SU-DHL-6 (cell line): ENCODE measurements at regions not wholly inside any gene's neighbourhood (a gene's known extent, or its start where the extent isn't known, plus 50 kb on each side); places are given as distances from the start of the nearest gene placed in this dataset.

Source experiments
- H2AFZ ChIP-seq: fragments of 200-600 bp; sonication (generic); 2 replicates; pipeline ENCODE4 v1.6.1; 2014; ENCODE audit warnings: low read depth, mild to moderate bottlenecking, moderate library complexity, mixed read lengths, antibody characterized with exemption, low read length; ENCODE audit not compliant: severe bottlenecking
- H3F3A ChIP-seq: fragments of 200-600 bp; shearing (Covaris generic); 2 replicates; pipeline ENCODE4 v1.6.0; 2016; ENCODE audit warnings: antibody characterized with exemption, mild to moderate bottlenecking; ENCODE audit not compliant: insufficient read depth
- H3K27ac ChIP-seq: fragments of 200-600 bp; sonication (generic); 2 replicates; pipeline ENCODE4 v1.5.1; 2016; ENCODE audit warnings: low read depth, mild to moderate bottlenecking, low read length, moderate library complexity, mixed read lengths
- H3K27me3 ChIP-seq: fragments of 200-600 bp; sonication (generic), shearing (Covaris generic); 2 replicates; pipeline ENCODE4 v1.6.0; 2014; ENCODE audit warnings: mild to moderate bottlenecking, low read length
- H3K36me3 ChIP-seq: fragments of 200-600 bp; sonication (generic); 2 replicates; pipeline ENCODE4 v1.6.1; 2014; ENCODE audit warnings: mild to moderate bottlenecking, low read length, mixed read lengths
- H3K4me2 ChIP-seq: fragments of 300-600, 200-600 bp; shearing (Covaris generic), sonication (generic); 2 replicates; pipeline ENCODE4 v1.6.0; 2014; ENCODE audit warnings: low read length, low read depth, mild to moderate bottlenecking; ENCODE audit not compliant: poor library complexity, severe bottlenecking
- H3K4me3 ChIP-seq: fragments of 200-600 bp; sonication (generic); 2 replicates; pipeline ENCODE4 v1.5.1; 2014; ENCODE audit warnings: antibody characterized with exemption, low read length, mild to moderate bottlenecking, mixed read lengths; ENCODE audit not compliant: insufficient read depth, poor library complexity, severe bottlenecking
- H3K79me2 ChIP-seq: fragments of 200-600 bp; sonication (generic); 2 replicates; pipeline ENCODE4 v1.6.1; 2014; ENCODE audit warnings: mild to moderate bottlenecking, low read length, moderate library complexity; ENCODE audit not compliant: insufficient read depth
- H3K9ac ChIP-seq: fragments of 200-600 bp; sonication (generic); 2 replicates; pipeline ENCODE4 v1.7.0; 2014; ENCODE audit warnings: mild to moderate bottlenecking, low read length
- H3K9me2 ChIP-seq: fragments of 200-600 bp; sonication (generic); replicated peaks from 2 replicates; pipeline ENCODE4 v1.6.1; 2014; ENCODE audit warnings: low read length; ENCODE audit not compliant: insufficient read depth
- H3K9me3 ChIP-seq: fragments of 200-600 bp; sonication (generic); 2 replicates; pipeline ENCODE4 v1.6.1; 2014; ENCODE audit warnings: low read length, mixed read lengths; ENCODE audit not compliant: insufficient read depth
- H4K20me1 ChIP-seq: fragments of 200-600 bp; sonication (generic); 2 replicates; pipeline ENCODE4 v1.6.1; 2014; ENCODE audit warnings: low read depth, mild to moderate bottlenecking, antibody characterized with exemption, low read length, moderate library complexity, mixed read lengths
- EZH2phosphoT487 ChIP-seq: fragments of 200-600 bp; sonication (generic), shearing (Covaris generic); conservative IDR thresholded peaks from 2 replicates; pipeline ENCODE4 v1.6.1; 2018; ENCODE audit warnings: mild to moderate bottlenecking, antibody characterized with exemption, low read length, moderate library complexity, mixed read lengths
- TF ChIP-seq, protein P1 (sequence below): fragments of 200-600 bp; sonication (generic); IDR thresholded peaks from one replicate; pipeline ENCODE4 v1.5.1; 2017; ENCODE audit warnings: antibody characterized with exemption, mild to moderate bottlenecking, low read length, moderate library complexity; ENCODE audit not compliant: insufficient read depth, poor library complexity, severe bottlenecking

DNA sequence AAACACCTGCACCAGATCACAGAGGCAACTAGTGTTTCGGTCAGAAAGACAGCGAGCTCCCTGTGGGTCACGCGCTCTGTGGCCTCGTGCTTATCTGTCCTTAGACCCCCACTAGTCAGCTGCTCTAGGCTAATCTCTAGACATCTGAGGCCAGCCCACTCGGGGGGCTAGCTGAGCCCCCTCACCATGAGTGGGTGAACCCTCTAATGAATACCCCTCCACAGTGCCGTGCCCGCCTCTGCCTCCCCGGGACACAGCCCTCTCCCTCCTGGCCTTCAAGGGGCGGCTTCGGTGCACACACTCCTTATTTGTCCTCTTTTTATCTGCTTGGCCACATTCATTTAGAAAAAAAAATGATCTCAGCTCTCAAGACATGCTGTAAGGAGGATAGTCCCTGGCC lies 320.1 kb downstream of the C16orf95 start:
- Histone ChIP-seq H3K9ac (no peak overlapping the region), H3K27ac (no peak overlapping the region), H3K4me2 (no peak overlapping the region), H4K20me1 (no peaks in the 10 kb centered on the region), H2AFZ (no peak overlapping the region), H3K27me3 (no peaks in the 10 kb centered on the region), H3K36me3 (no peaks in the 10 kb centered on the region), H3K9me3 (no peaks in the 10 kb centered on the region), H3F3A (no peaks in the 10 kb centered on the region), H3K79me2 (no peaks in the 10 kb centered on the region), H3K4me3 (no peak overlapping the region), H3K9me2 (no peaks in the 10 kb centered on the region)
- TF ChIP-seq, protein P1, sequence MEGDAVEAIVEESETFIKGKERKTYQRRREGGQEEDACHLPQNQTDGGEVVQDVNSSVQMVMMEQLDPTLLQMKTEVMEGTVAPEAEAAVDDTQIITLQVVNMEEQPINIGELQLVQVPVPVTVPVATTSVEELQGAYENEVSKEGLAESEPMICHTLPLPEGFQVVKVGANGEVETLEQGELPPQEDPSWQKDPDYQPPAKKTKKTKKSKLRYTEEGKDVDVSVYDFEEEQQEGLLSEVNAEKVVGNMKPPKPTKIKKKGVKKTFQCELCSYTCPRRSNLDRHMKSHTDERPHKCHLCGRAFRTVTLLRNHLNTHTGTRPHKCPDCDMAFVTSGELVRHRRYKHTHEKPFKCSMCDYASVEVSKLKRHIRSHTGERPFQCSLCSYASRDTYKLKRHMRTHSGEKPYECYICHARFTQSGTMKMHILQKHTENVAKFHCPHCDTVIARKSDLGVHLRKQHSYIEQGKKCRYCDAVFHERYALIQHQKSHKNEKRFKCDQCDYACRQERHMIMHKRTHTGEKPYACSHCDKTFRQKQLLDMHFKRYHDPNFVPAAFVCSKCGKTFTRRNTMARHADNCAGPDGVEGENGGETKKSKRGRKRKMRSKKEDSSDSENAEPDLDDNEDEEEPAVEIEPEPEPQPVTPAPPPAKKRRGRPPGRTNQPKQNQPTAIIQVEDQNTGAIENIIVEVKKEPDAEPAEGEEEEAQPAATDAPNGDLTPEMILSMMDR: no peak
- no peak for TF ChIP-seq EZH2phosphoT487

DNA sequence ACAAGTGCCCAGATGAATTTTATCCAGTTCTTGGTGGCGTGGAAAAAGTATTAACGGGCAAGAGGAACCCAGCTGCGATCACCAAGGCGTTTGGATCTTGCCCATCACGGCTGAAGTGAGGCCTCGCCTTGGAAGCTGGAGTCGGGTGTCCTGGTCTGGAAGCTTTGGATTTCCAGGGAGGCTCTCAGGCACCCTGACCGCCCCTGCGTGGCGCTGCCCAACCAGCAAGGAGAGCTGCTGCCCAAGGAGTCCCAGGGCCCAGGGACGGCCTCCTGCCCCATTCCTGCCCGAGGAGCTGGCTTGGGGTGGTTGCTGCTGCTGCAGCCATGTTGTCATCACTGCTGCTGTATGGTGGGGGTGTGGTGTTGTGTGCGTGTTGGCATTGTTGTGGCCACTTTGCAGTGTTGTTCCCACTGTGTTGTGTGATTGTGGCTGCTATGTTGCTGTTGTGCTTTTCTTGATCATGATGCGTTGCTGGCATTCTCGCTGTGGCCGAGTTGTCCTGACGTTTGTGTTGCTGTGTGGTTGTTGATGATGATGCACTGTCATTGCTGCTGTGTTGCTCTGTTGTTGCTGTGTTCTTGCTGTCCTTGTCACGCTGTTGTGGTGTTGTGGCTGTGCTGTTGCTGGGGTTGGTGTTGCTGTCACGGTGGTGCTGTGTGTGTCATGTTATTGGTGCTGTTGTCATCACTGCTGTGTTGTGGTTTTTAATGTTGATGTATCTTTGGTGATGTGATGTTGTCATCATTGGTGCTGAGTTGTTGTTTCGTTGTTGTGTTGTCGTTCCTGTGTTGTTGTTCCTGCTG lies 318.8 kb downstream of the C16orf95 start:
- Histone ChIP-seq H3K4me2 (no peak overlapping the region), H2AFZ (no peak overlapping the region), H3K9me3 (no peaks in the 10 kb centered on the region), H3K9ac (no peak overlapping the region), H3K27me3 (no peaks in the 10 kb centered on the region), H3K27ac (no peak overlapping the region), H3K4me3 (no peak overlapping the region), H3K36me3 (no peaks in the 10 kb centered on the region), H3F3A (no peaks in the 10 kb centered on the region), H3K79me2 (no peaks in the 10 kb centered on the region), H3K9me2 (no peaks in the 10 kb centered on the region), H4K20me1 (no peaks in the 10 kb centered on the region)
- TF ChIP-seq, protein P1: no peak
- TF ChIP-seq EZH2phosphoT487: no peak

GRCh38 chr16:87000001-87000400 lies 317.2 kb downstream of the C16orf95 start:
- H2AFZ ChIP-seq: no peak overlapping the region
- H3K27ac ChIP-seq: no peak overlapping the region
- no peaks in the 10 kb centered on the region for H3K36me3 ChIP-seq
- H3K4me3 ChIP-seq: no peak overlapping the region
- TF ChIP-seq EZH2phosphoT487: no peak
- TF ChIP-seq, protein P1: no peak
- no peaks in the 10 kb centered on the region for H4K20me1 ChIP-seq
- H3K9ac ChIP-seq: no peak overlapping the region
- H3K9me3 ChIP-seq: no peaks in the 10 kb centered on the region
- H3K4me2 ChIP-seq: no peak overlapping the region
- no peaks in the 10 kb centered on the region for H3K27me3 ChIP-seq
- H3F3A ChIP-seq: no peaks in the 10 kb centered on the region
- no peaks in the 10 kb centered on the region for H3K79me2 ChIP-seq
- H3K9me2 ChIP-seq: no peaks in the 10 kb centered on the region
